Spleen (tissue), 7 donors: ENCODE measurements at regions not wholly inside any gene's neighbourhood (a gene's known extent, or its start where the extent isn't known, plus 50 kb on each side); places are given as distances from the start of the nearest gene placed in this dataset.

ENCODE experiments used
- CTCF ChIP-seq, 11 experiments: fragments of 200-600 bp in 7 of 11; fragments of 450-650 bp in 4 of 11; sonication (generic) in 4 of 11; IDR thresholded peaks in 8 of 11; conservative IDR thresholded peaks in 3 of 11; 1 replicate in 7 of 11; 2 replicates in 4 of 11; pipeline versions ENCODE4 v1.4.0 to v1.8.0; 2016 to 2021; ENCODE audit warnings: antibody characterized with exemption in 11 of 11, inconsistent platforms in 4 of 11, mild to moderate bottlenecking in 1 of 11
- POLR2A ChIP-seq, 3 donors: fragments of 450-650 bp; IDR thresholded peaks; one replicate each; pipeline ENCODE4 v1.5.1; 2017; ENCODE audit warnings: antibody characterized with exemption in 3 of 3, mild to moderate bottlenecking in 1 of 3
- donor health status: DM: no; HTN: no; CAD: no; lungs with moderate emphysema.
- donor health status: DM: no; HTN: no; CAD: no.
- donor health status: DM: no; HTN: no; CAD: no.

GRCh38 chr14:105982664-105983063 is 456.3 kb downstream of the TMEM121 start:
- TF ChIP-seq CTCF (IDR thresholded peaks at IDR 0.05 in 8 of 11, conservative IDR thresholded peaks at IDR 0.05 in 3 of 11), result no peak
- no peak for TF ChIP-seq POLR2A (IDR thresholded peaks at IDR 0.05)
